ENCODE measurements at regions not wholly inside any gene's neighbourhood (a gene's known extent, or its start where the extent isn't known, plus 50 kb on each side); places are given as distances from the start of the nearest gene placed in this dataset.

GRCh38 chrX:148193759-148194158 is 212.6 kb downstream of the FMR1NB start:
- no peak for TF ChIP-seq CTCF (IDR thresholded peaks at IDR 0.05)
- TF ChIP-seq POLR2A (IDR thresholded peaks at IDR 0.05) = no peak
